Astrocyte of the hippocampus (primary cell): ENCODE measurements at regions not wholly inside any gene's neighbourhood (a gene's known extent, or its start where the extent isn't known, plus 50 kb on each side); places are given as distances from the start of the nearest gene placed in this dataset.
A peak's percentile ranks its signal among the peaks of the same experiment; 100 is the strongest.
"Not testable (repeated sequence)": the region's sequence is repeated elsewhere in the genome, so short reads cannot be mapped to it uniquely, and the experiment has no call there.

Experiments used
- DNase-seq: peaks from one replicate; pipeline ENCODE4 v3.0.0; 2011; ENCODE audit warnings: low read depth, low spot score

GRCh38 chr9:82781921-82782392 lies 281.0 kb downstream of the RASEF start:
- DNase-seq = peak; percentile 51

DNA sequence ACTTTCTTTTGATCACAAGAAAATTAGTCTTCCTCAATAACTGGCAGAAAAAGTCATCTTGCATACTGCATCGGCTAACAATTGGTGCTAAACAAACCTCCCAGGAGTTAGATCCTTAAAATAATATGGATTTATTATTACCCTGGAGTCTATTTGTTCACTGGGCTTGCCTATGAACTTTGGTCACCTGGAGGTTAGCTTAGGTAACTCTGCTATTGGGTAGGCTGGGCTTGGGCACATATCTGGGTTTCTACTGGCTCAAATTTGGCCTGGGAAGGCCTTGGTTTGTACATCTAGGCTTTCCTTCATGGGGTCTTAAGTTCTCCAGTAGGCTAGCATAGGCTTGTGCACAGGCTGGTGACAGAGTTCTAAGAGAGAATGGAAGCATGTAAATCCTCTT lies 279.9 kb downstream of the RASEF start:
- DNase-seq = no peak

DNA sequence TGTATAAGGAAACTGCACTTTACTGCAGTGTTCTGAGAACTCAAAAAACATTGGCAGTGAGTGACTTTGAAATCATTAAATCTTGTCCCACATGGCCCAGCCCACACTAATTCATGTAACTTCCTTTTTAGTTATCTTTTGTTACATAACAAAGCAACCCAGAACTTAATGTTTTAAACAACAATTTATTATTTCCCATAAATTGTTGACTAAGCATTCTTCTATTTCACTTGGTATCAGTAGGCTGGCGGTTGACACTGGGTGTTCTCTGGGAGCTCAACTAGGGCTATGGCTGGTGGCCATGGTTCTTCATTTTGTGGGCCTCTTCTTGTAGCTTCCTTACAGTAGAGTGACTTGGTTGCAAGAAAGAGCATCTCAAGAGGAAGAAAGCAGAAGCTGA lies 278.4 kb downstream of the RASEF start:
- no peak for DNase-seq

- no peak for DNase-seq
Observed at GRCh38 chr9:82789155-82789824, 273.7 kb downstream of the RASEF start.

- DNase-seq = no peak
Observed at GRCh38 chr9:82790875-82791274, 272.1 kb downstream of the RASEF start.

GRCh38 chr9:82791692-82792091 lies 271.2 kb downstream of the RASEF start:
- no peak for DNase-seq

GRCh38 chr9:82797534-82797933 lies 265.4 kb downstream of the RASEF start:
- peak; percentile 23 for DNase-seq

- no peak for DNase-seq
Observed at GRCh38 chr9:82799286-82799685, 263.7 kb downstream of the RASEF start.

DNA sequence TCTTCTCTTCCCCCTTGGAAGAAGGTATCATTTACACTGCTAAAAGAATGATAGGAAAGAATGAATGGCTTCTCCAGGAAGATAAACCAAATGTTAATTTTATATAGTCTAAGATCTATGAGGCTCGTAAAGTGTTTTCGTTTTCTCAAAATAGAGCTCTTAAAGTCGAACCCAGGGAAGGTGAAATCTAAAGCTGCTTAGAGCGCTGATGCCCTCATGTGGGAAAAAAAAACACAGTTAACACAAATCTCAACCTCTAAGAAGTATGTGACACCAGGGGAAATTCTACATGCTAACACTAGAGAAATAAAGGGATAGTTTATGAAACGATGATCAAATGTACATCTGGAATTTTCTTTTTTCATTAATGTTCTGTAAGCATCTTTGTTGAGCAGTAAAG lies 257.9 kb downstream of the RASEF start:
- DNase-seq = no peak

DNA sequence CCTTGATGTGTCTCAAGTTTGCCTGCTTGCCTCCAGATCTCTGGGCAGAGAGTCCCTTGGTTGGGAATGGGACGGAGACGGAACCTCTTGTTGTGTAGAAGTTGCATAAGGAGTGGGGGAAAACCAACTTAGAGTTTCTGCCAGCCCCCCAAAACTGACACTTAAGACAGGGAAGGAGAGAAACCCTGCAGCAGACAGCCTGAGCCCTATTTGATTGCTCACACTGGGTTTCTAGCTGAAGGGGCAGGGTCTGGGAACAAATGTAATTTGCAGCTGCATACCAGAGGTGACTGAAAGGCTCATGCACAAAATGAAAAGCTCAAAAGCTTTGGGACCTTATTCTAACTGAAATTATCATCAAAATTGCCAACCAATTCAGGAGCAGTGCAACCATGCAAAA lies 254.5 kb downstream of the RASEF start:
- no peak for DNase-seq

- DNase-seq = peak; percentile 71
Observed at GRCh38 chr9:82810915-82811314, 252.0 kb downstream of the RASEF start.

- no peak for DNase-seq
Observed at GRCh38 chr9:82819260-82819659, 243.7 kb downstream of the RASEF start.

GRCh38 chr9:82820186-82820585 lies 242.8 kb downstream of the RASEF start:
- no peak for DNase-seq

DNA sequence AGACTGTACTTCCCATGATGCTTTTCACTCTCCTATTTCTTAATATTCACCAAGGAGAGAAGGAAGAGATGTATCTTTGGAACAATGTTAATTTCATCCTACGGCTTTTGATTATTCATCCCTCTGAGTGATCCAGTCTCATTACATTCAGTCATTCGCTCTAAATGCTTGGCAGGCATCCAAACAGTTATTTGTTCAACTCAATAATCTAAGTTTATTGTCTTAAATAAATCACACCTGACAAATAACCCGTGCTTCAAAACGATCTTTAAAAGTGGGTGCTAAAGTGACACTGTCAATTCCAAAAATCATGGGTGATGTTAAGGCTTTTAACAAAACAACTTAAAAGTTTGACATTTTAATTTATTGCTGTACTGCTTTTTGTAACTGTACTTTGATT lies 233.1 kb downstream of the RASEF start:
- DNase-seq = no peak

GRCh38 chr9:82865524-82865923 lies 197.4 kb downstream of the RASEF start:
- DNase-seq = no peak

DNA sequence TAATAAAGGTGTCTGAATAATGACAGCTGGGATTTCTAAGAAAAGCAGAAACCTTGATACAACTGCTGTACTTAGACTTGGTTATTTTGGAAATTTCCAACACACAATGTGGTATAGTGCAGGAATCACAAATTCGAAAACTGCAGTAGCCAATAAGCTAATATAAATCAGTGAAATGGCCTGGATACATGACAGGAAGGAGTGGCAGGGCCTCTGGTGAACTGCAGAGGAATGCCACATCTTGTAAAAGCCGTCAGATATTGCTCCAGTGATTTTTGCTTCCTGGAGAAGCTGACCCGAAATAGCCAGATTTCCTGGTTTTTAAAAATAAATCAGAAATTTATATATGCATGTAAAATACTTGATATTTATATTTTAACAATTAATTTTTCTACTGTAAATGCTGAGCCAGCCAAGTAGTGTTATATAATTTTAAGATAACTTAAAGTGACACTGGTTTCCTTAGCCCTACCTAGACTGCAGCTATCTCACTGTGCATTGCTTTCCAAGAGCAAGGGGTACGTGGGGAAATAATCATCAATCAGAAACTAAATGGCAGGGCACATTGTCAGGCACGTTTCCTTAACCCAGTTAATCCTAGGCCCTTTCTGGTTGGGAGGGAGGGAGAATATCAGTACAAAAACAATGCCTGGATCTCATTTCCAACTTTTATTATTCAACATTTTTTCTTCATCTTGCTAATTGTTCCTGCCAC lies 182.4 kb downstream of the RASEF start:
- DNase-seq = no peak

- DNase-seq = peak; percentile 20
Observed at GRCh38 chr9:82882138-82882537, 180.8 kb downstream of the RASEF start.

- peak; percentile 59 for DNase-seq
Observed at GRCh38 chr9:82882748-82883147, 180.2 kb downstream of the RASEF start.

GRCh38 chr9:82883436-82883835 lies 179.5 kb downstream of the RASEF start:
- DNase-seq = no peak

- not testable (repeated sequence) for DNase-seq
Observed at GRCh38 chr9:82883974-82884373, 179.0 kb downstream of the RASEF start.

DNA sequence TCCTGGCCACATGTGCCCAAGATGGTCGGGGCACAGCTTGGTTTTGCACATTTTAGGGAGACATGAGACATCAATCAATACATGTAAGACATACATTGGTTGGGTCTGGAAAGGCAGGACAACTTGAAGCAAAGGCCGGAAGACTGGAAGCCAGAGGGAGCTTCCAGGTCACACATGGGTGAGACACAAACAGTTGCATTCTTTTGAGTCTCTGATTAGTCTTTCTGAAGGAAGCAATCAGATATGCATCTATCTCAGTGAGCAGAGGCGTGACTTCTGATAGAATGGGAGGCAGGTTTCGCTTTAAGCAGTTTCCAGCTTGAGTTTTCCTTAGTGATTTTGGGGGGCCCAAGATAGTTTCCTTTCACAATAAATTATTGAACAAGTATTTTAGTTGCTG lies 172.5 kb downstream of the RASEF start:
- DNase-seq = no peak

DNA sequence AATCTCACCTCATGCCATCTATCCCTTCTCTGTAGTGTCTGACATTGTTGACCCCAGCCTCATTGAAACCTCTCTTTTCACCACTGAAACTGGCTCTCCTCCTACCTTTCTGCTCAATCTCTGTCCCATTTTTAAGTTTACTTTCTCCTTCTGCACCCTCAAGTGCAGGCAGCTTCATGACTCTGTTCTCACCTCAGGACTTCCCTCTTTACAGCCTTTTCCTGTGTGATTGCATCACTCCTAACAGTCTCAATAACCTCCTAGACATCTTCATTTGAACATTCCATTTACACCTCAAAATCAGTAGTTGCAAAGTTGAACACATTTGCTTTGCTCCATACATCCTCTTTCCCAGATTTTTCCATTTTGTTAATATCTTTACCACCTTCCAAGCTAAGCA lies 172.1 kb downstream of the RASEF start:
- no peak for DNase-seq

GRCh38 chr9:82891321-82891720 lies 171.6 kb downstream of the RASEF start:
- peak; percentile 30 for DNase-seq
